Fibroblast of the aortic adventitia (primary cell): ENCODE measurements at regions not wholly inside any gene's neighbourhood (a gene's known extent, or its start where the extent isn't known, plus 50 kb on each side); places are given as distances from the start of the nearest gene placed in this dataset.

Experiments
- DNase-seq: peaks from one replicate; pipeline ENCODE4 v3.0.0-alpha.2; 2010; ENCODE audit warnings: low read depth
- H3K4me3 ChIP-seq: 2 replicates; pipeline ENCODE4 v1.5.1; 2011; ENCODE audit warnings: low read depth, mild to moderate bottlenecking, control low read depth, low read length, moderate library complexity
- CTCF ChIP-seq: IDR thresholded peaks from 2 replicates; pipeline ENCODE4 v1.5.1; 2011; ENCODE audit warnings: mild to moderate bottlenecking, low read length, control low read depth, inconsistent platforms; ENCODE audit not compliant: insufficient read depth

GRCh38 chr13:109419896-109420295, 366.5 kb downstream of the IRS2 start:
- no peak for DNase-seq
- no peak overlapping the region for H3K4me3 ChIP-seq
- TF ChIP-seq CTCF = no peak

DNA sequence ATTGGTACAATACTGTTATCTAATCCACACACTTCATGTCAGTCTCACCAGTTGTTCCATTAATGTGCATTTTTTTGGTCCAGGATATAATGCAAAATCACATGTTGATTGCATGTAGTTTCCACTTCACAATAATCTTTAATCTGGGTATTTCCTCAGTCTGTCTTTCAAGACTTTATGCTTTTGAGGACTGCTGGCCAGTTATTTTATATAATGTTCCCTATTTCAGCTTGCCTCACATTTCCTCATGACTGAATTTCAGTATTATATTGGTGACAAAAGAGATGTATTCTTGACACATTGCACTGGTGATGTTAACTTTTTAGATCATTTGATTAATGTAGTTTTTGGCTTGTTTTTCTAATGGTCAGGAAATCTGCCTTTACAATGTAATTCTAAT, 368.3 kb downstream of the IRS2 start:
- TF ChIP-seq CTCF = no peak
- no peak for DNase-seq
- no peak overlapping the region for H3K4me3 ChIP-seq

GRCh38 chr13:109416001-109416400, 370.4 kb downstream of the IRS2 start:
- DNase-seq = no peak
- TF ChIP-seq CTCF = no peak
- no peak overlapping the region for H3K4me3 ChIP-seq

GRCh38 chr13:109415057-109415456, 371.3 kb downstream of the IRS2 start:
- TF ChIP-seq CTCF = no peak
- H3K4me3 ChIP-seq = no peak overlapping the region
- no peak for DNase-seq

DNA sequence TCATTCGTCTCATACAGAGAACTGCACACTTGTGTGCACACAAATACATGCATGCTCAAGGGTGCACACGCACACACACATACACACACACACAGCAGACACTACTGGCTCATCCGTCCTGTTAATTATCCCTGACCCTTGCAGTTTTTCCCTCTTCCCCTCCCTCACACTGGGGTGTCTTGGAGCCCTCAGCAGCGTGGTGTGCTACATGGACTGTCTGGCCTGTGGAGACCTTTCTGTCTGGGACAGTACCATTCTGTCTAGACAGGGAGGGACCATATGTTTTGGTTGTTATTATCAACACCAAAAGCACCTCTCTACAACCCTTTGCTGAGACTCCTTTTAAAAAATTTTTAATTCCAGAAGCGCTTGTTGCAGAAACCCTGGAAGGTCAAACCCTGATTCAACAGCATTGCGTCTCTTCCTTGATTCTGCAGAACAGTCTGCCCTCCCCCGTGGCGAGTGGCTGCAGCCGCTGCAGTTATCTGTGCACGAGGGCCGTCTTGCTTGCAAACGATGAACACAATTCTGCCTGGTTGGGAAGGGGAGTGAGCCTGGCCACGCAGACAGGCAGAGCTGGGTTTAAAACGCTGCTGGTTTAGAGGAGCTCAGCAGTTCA, 374.0 kb downstream of the IRS2 start:
- no peak for DNase-seq
- no peak for TF ChIP-seq CTCF
- H3K4me3 ChIP-seq = no peak overlapping the region

DNA sequence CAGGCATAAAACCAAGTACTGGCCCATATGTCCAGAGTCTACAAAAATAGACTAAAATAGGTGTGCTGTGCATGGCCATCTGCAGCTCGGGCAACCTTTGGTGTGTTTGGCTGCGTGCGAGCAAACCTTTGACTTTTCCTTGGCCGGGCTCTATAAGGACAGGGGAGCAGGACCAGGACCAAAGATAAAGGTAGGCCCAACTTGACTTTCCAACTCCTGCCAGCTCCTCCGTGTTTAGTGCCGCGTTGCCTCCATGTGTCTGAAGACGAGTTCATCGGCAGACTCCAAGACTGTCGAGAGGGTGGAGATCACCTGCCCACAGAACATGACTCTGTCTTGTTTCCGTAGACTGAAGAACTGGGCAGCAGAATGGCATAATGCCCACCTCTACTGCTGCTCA, 375.5 kb downstream of the IRS2 start:
- no peak for DNase-seq
- no peak for TF ChIP-seq CTCF
- H3K4me3 ChIP-seq = no peak overlapping the region
